ENCODE measurements at regions not wholly inside any gene's neighbourhood (a gene's known extent, or its start where the extent isn't known, plus 50 kb on each side); places are given as distances from the start of the nearest gene placed in this dataset.

DNA sequence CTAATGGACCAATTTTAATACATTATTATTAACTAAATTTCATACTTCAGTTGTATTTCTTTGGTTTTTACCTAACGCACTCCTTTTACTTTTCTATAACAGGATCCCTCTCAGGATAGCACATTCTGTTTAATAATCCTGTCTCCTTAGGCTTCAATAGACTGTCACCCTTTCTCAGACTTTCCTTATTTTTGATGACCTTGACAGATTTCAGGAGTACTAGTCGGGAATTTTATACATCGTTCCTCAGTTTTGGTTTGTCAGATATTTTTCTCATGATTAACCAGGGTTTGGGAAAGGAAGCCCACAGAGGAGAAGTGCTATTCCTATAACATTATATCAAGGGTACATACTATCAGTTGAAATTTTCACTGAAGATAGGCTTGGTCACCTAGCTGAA lies 768.0 kb upstream of the GJE1 start:
- WGBS (ENCODE audit: low lambda C conversion rate, missing lambda C conversion rate): 94% methylated on average over 3 of the region's 3 CpGs
- DNase-seq (ENCODE audit: low spot score): no peak
- Histone ChIP-seq H3K4me3 (no peak overlapping the region), H3K9me3 (ENCODE audit: low read depth) (no peaks in the 10 kb centered on the region), H3K4me2 (no peak overlapping the region), H3K36me3 (replicated peaks; ENCODE audit: insufficient read depth, low read depth) (no peaks in the 10 kb centered on the region), H3K79me2 (no peaks in the 10 kb centered on the region), H2AFZ (no peak overlapping the region), H3K9me2 (replicated peaks; ENCODE audit: insufficient read depth) (no peaks in the 10 kb centered on the region), H3K4me1 (ENCODE audit: insufficient read depth) (no peaks in the 10 kb centered on the region), H3K27ac (no peak overlapping the region), H3K27me3 (no peaks in the 10 kb centered on the region), H4K20me1 (ENCODE audit: insufficient read depth, poor library complexity, severe bottlenecking) (no peaks in the 10 kb centered on the region)
- TF ChIP-seq, protein P1, sequence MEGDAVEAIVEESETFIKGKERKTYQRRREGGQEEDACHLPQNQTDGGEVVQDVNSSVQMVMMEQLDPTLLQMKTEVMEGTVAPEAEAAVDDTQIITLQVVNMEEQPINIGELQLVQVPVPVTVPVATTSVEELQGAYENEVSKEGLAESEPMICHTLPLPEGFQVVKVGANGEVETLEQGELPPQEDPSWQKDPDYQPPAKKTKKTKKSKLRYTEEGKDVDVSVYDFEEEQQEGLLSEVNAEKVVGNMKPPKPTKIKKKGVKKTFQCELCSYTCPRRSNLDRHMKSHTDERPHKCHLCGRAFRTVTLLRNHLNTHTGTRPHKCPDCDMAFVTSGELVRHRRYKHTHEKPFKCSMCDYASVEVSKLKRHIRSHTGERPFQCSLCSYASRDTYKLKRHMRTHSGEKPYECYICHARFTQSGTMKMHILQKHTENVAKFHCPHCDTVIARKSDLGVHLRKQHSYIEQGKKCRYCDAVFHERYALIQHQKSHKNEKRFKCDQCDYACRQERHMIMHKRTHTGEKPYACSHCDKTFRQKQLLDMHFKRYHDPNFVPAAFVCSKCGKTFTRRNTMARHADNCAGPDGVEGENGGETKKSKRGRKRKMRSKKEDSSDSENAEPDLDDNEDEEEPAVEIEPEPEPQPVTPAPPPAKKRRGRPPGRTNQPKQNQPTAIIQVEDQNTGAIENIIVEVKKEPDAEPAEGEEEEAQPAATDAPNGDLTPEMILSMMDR (IDR thresholded peaks at IDR 0.05; ENCODE audit: poor library complexity): no peak
- no peak for TF ChIP-seq EZH2 (IDR thresholded peaks at IDR 0.05; ENCODE audit: borderline replicate concordance)
- TF ChIP-seq EZH2phosphoT487 (IDR thresholded peaks at IDR 0.05; ENCODE audit: low read depth, severe bottlenecking, unreplicated experiment): no peak

DNA sequence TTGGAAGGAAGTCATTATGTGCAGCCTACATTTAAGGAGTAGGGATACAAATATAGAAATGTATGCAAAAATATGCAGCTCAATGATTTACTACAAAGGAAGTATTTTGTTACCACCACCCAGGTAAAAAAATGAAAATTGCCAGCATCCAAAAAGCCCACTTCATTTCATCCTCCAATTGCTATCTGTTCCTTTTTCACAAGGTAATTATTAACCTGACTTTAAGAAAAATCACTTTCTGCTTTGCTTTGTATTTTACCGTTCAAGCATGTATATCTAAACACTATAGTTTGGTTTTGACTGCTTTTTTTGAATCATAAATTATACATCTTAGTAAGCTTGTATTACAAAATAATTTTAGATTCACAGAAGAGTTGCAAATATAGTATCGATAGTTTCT lies 768.5 kb upstream of the GJE1 start:
- H3K27me3 ChIP-seq: no peaks in the 10 kb centered on the region

DNA sequence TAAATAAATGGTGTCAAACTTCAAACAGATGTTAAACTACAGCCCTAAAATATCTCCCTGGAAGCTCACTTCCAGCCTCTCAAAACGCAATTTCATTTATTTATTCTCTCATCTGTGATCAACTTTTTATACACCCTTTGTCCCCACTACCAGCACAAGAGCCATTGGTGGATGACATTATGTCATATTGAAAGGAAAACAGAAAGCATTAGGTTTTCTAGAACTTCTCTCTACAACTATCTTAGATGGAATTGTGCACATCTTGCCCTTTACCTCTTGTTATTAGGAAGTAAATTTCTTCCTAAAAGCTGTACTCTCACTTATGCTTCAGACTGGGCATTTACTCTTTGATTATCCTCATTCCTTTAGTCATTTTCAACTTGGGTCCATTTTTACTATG lies 771.2 kb upstream of the GJE1 start:
- no peak overlapping the region for H3K27ac ChIP-seq
- 83% methylated on average over 1 of the region's 1 CpG for WGBS (ENCODE audit: low lambda C conversion rate, missing lambda C conversion rate)
- no peaks in the 10 kb centered on the region for H3K36me3 ChIP-seq (replicated peaks; ENCODE audit: insufficient read depth, low read depth)
- no peaks in the 10 kb centered on the region for H3K79me2 ChIP-seq
- no peak overlapping the region for H3K4me3 ChIP-seq
- H3K4me2 ChIP-seq: no peak overlapping the region
- H3K4me1 ChIP-seq (ENCODE audit: insufficient read depth): no peaks in the 10 kb centered on the region
- no peak overlapping the region for H2AFZ ChIP-seq
- no peaks in the 10 kb centered on the region for H4K20me1 ChIP-seq (ENCODE audit: insufficient read depth, poor library complexity, severe bottlenecking)
- DNase-seq (ENCODE audit: low spot score): no peak
- no peaks in the 10 kb centered on the region for H3K27me3 ChIP-seq
- TF ChIP-seq EZH2 (IDR thresholded peaks at IDR 0.05; ENCODE audit: borderline replicate concordance) (no peak), EZH2phosphoT487 (IDR thresholded peaks at IDR 0.05; ENCODE audit: low read depth, severe bottlenecking, unreplicated experiment) (no peak)
- TF ChIP-seq, protein P1 (IDR thresholded peaks at IDR 0.05; ENCODE audit: poor library complexity): no peak
- no peaks in the 10 kb centered on the region for H3K9me2 ChIP-seq (replicated peaks; ENCODE audit: insufficient read depth)
- no peaks in the 10 kb centered on the region for H3K9me3 ChIP-seq (ENCODE audit: low read depth)

More for the DNA sequence above, 768.5 kb upstream of the GJE1 start:
- WGBS (ENCODE audit: low lambda C conversion rate, missing lambda C conversion rate): 91% methylated on average over 2 of the region's 2 CpGs
- Histone ChIP-seq H3K4me1 (ENCODE audit: insufficient read depth) (no peaks in the 10 kb centered on the region), H3K79me2 (no peaks in the 10 kb centered on the region), H3K4me3 (no peak overlapping the region), H3K4me2 (no peak overlapping the region), H3K9me3 (ENCODE audit: low read depth) (no peaks in the 10 kb centered on the region), H3K36me3 (replicated peaks; ENCODE audit: insufficient read depth, low read depth) (no peaks in the 10 kb centered on the region), H3K27ac (no peak overlapping the region), H2AFZ (no peak overlapping the region), H3K9me2 (replicated peaks; ENCODE audit: insufficient read depth) (no peaks in the 10 kb centered on the region), H4K20me1 (ENCODE audit: insufficient read depth, poor library complexity, severe bottlenecking) (no peaks in the 10 kb centered on the region)
- TF ChIP-seq EZH2phosphoT487 (IDR thresholded peaks at IDR 0.05; ENCODE audit: low read depth, severe bottlenecking, unreplicated experiment) (no peak), EZH2 (IDR thresholded peaks at IDR 0.05; ENCODE audit: borderline replicate concordance) (no peak)
- TF ChIP-seq, protein P1 (IDR thresholded peaks at IDR 0.05; ENCODE audit: poor library complexity): no peak
- no peak for DNase-seq (ENCODE audit: low spot score)

GRCh38 chr6:141359953-141360352 lies 772.8 kb upstream of the GJE1 start:
- H3K79me2 ChIP-seq: no peaks in the 10 kb centered on the region

More at GRCh38 chr6:141359953-141360352, 772.8 kb upstream of the GJE1 start:
- Histone ChIP-seq H3K4me2 (no peak overlapping the region), H3K9me2 (replicated peaks; ENCODE audit: insufficient read depth) (no peaks in the 10 kb centered on the region), H3K9me3 (ENCODE audit: low read depth) (no peaks in the 10 kb centered on the region), H2AFZ (no peak overlapping the region), H3K4me3 (no peak overlapping the region), H3K4me1 (ENCODE audit: insufficient read depth) (no peaks in the 10 kb centered on the region), H3K27me3 (no peaks in the 10 kb centered on the region), H4K20me1 (ENCODE audit: insufficient read depth, poor library complexity, severe bottlenecking) (no peaks in the 10 kb centered on the region), H3K27ac (no peak overlapping the region), H3K36me3 (replicated peaks; ENCODE audit: insufficient read depth, low read depth) (no peaks in the 10 kb centered on the region)
- TF ChIP-seq EZH2 (IDR thresholded peaks at IDR 0.05; ENCODE audit: borderline replicate concordance) (no peak), EZH2phosphoT487 (IDR thresholded peaks at IDR 0.05; ENCODE audit: low read depth, severe bottlenecking, unreplicated experiment) (no peak)
- TF ChIP-seq, protein P1 (IDR thresholded peaks at IDR 0.05; ENCODE audit: poor library complexity): no peak
- no peak for DNase-seq (ENCODE audit: low spot score)
- 74% methylated on average over 5 of the region's 5 CpGs for WGBS (ENCODE audit: low lambda C conversion rate, missing lambda C conversion rate)

All from hepatocyte (in vitro differentiated cells).